WTC11 (cell line): ENCODE measurements at regions not wholly inside any gene's neighbourhood (a gene's known extent, or its start where the extent isn't known, plus 50 kb on each side); places are given as distances from the start of the nearest gene placed in this dataset.

Experiments
- ATAC-seq: fragments of 200-7000 bp; cut with Tn5 transposase; 2 replicates; pipeline ENCODE4 v1.10.0; 2021; ENCODE audit warnings: mild to moderate bottlenecking, moderate library complexity
- CTCF ChIA-PET: fragments of 300-600 bp; sonication (Branson Sonifier 250); formaldehyde crosslinking; loops from one replicate; lab custom pipeline; 2021; ENCODE audit warnings: antibody characterized with exemption; lab: Charles Lee
- POLR2A ChIA-PET: fragments of 350-600 bp; sonication (Branson Sonifier 250); formaldehyde crosslinking; loops from one replicate; lab custom pipeline; 2021; ENCODE audit warnings: antibody characterized with exemption; lab: Charles Lee
- DNase-seq: peaks from one replicate; pipeline ENCODE4 v3.0.0; 2021; ENCODE audit warnings: low spot score
- H3K27ac Mint-ChIP-seq: 2 replicates; pipeline ENCODE4 v1.8.0; 2021; ENCODE audit warnings: mixed read lengths
- H3K27me3 Mint-ChIP-seq: 2 replicates; pipeline ENCODE4 v1.8.0; 2021; ENCODE audit warnings: low read depth, mild to moderate bottlenecking, moderate library complexity, mixed read lengths
- H3K36me3 Mint-ChIP-seq: 2 replicates; pipeline ENCODE4 v1.8.0; 2021; ENCODE audit warnings: mixed read lengths
- H3K4me1 Mint-ChIP-seq: 2 replicates; pipeline ENCODE4 v1.8.0; 2022; ENCODE audit warnings: mixed read lengths
- H3K4me3 Mint-ChIP-seq: 2 replicates; pipeline ENCODE4 v1.8.0; 2021; ENCODE audit warnings: mild to moderate bottlenecking, moderate library complexity, mixed read lengths
- H3K9me3 Mint-ChIP-seq: 2 replicates; pipeline ENCODE4 v1.8.0; 2021; ENCODE audit warnings: mixed read lengths
- AR ChIP-seq: fragments of 250-450 bp; sonication (Bioruptor Pico); IDR thresholded peaks from 2 replicates; pipeline ENCODE4 v1.9.0; 2021; ENCODE audit warnings: mild to moderate bottlenecking
- ATF3 ChIP-seq: sonication (generic); formaldehyde crosslinking; conservative IDR thresholded peaks from 2 replicates; pipeline ENCODE4 v1.8.1; 2022; ENCODE audit warnings: mild to moderate bottlenecking, missing genetic modification reagents
- ERG ChIP-seq: fragments of 250-450 bp; sonication (Bioruptor Pico); IDR thresholded peaks from 2 replicates; pipeline ENCODE4 v1.8.0; 2021; ENCODE audit warnings: mild to moderate bottlenecking
- HMGXB4 ChIP-seq: sonication (generic); formaldehyde crosslinking; IDR thresholded peaks from 2 replicates; pipeline ENCODE4 v1.8.1; 2023; ENCODE audit warnings: mild to moderate bottlenecking, moderate library complexity, missing genetic modification reagents
- JAZF1 ChIP-seq: fragments of 250-450 bp; sonication (Bioruptor Pico); IDR thresholded peaks from 2 replicates; pipeline ENCODE4 v1.9.0; 2021; ENCODE audit warnings: moderate library complexity, mild to moderate bottlenecking, inconsistent platforms
- JUN ChIP-seq: sonication (generic); formaldehyde crosslinking; IDR thresholded peaks from 2 replicates; pipeline ENCODE4 v1.8.0; 2023; ENCODE audit warnings: mild to moderate bottlenecking, missing genetic modification reagents
- PRRX2 ChIP-seq: fragments of 250-450 bp; sonication (Bioruptor Pico); IDR thresholded peaks from 2 replicates; pipeline ENCODE4 v1.8.0; 2021; ENCODE audit warnings: mild to moderate bottlenecking
- STAT6 ChIP-seq: sonication (generic); formaldehyde crosslinking; conservative IDR thresholded peaks from 2 replicates; pipeline ENCODE4 v1.8.1; 2023; ENCODE audit warnings: mild to moderate bottlenecking, low read depth, missing genetic modification reagents, moderate library complexity
- TEAD4 ChIP-seq: sonication (generic); formaldehyde crosslinking; IDR thresholded peaks from 2 replicates; pipeline ENCODE4 v1.8.0; 2022; ENCODE audit warnings: mild to moderate bottlenecking, missing genetic modification reagents
- USF1 ChIP-seq: sonication (generic); formaldehyde crosslinking; IDR thresholded peaks from 2 replicates; pipeline ENCODE4 v1.8.0; 2022; ENCODE audit warnings: mild to moderate bottlenecking, missing genetic modification reagents
- ZBTB21 ChIP-seq: sonication (generic); formaldehyde crosslinking; IDR thresholded peaks from 2 replicates; pipeline ENCODE4 v1.8.1; 2023; ENCODE audit warnings: mild to moderate bottlenecking, missing genetic modification reagents, borderline replicate concordance
- ZMAT4 ChIP-seq: fragments of 250-450 bp; sonication (Bioruptor Pico); IDR thresholded peaks from 2 replicates; pipeline ENCODE4 v1.9.0; 2021; ENCODE audit warnings: mild to moderate bottlenecking
- ZNF416 ChIP-seq: fragments of 250-450 bp; sonication (Bioruptor Pico); IDR thresholded peaks from 2 replicates; pipeline ENCODE4 v1.9.0; 2021; ENCODE audit warnings: mild to moderate bottlenecking, inconsistent platforms
- ZNF425 ChIP-seq: fragments of 250-450 bp; sonication (Bioruptor Pico); conservative IDR thresholded peaks from 2 replicates; pipeline ENCODE4 v1.9.0; 2021; ENCODE audit warnings: mild to moderate bottlenecking
- ZNF532 ChIP-seq: fragments of 250-450 bp; sonication (Bioruptor Pico); IDR thresholded peaks from 2 replicates; pipeline ENCODE4 v1.9.0; 2021; ENCODE audit warnings: mild to moderate bottlenecking, borderline replicate concordance

GRCh38 chr3:182686033-182686886, 107.0 kb upstream of the ATP11B start (continued):
- TF ChIP-seq ZNF532 (no peak), TEAD4 (CRISPR knock-in tag) (no peak), HMGXB4 (CRISPR knock-in tag) (no peak), ZNF425 (CRISPR knock-in tag) (no peak)

- Mint-ChIP-seq H3K36me3 (no peaks in the 10 kb centered on the region), H3K27me3 (no peaks in the 10 kb centered on the region), H3K9me3 (no peaks in the 10 kb centered on the region), H3K4me3 (no peak overlapping the region), H3K4me1 (no peaks in the 10 kb centered on the region; the same call in 1 of the 2 replicates), H3K27ac (no peak overlapping the region)
- DNase-seq (no peak), ATAC-seq (no peak)
- CTCF ChIA-PET: no interaction called here
- POLR2A ChIA-PET: no interaction called here
- TF ChIP-seq USF1 (no peak), PRRX2 (CRISPR knock-in tag) (no peak), ERG (CRISPR knock-in tag) (no peak), STAT6 (CRISPR knock-in tag) (no peak), ZBTB21 (CRISPR knock-in tag) (no peak), ZMAT4 (CRISPR knock-in tag) (no peak), JAZF1 (CRISPR knock-in tag) (no peak), ATF3 (CRISPR knock-in tag) (no peak), JUN (CRISPR knock-in tag) (no peak), AR (no peak), ZNF416 (CRISPR knock-in tag) (no peak), HMGXB4 (CRISPR knock-in tag) (no peak)
Measured at GRCh38 chr3:182690172-182690571, 103.1 kb upstream of the ATP11B start.
